B cell (primary cell): ENCODE measurements at regions not wholly inside any gene's neighbourhood (a gene's known extent, or its start where the extent isn't known, plus 50 kb on each side); places are given as distances from the start of the nearest gene placed in this dataset.

Experiments
- ATAC-seq: fragments of 200-7000 bp; cut with Tn5 transposase; one replicate; pipeline ENCODE4 v1.10.0; 2021; ENCODE audit warnings: low read depth, mild to moderate bottlenecking, moderate number of reproducible peaks, moderate library complexity
- CTCF ChIA-PET: fragments of 350-600 bp; sonication (Branson Sonifier 250); formaldehyde crosslinking; loops from one replicate; lab custom pipeline; 2021; ENCODE audit warnings: antibody characterized with exemption, inconsistent platforms; lab: Charles Lee
- POLR2A ChIA-PET: fragments of 350-600 bp; sonication (Branson Sonifier 250); formaldehyde crosslinking; loops from one replicate; lab custom pipeline; 2021; ENCODE audit warnings: antibody characterized with exemption; lab: Charles Lee
- DNase-seq: peaks from one replicate; pipeline ENCODE4 v3.0.0; 2013
- H2AFZ ChIP-seq: 2 replicates; pipeline ENCODE4 v1.6.1; 2012; ENCODE audit warnings: mild to moderate bottlenecking, low read depth, low read length; ENCODE audit not compliant: insufficient read depth, poor library complexity, severe bottlenecking
- H3K27ac ChIP-seq, 2 donors: 1 replicate in 1 of 2; 2 replicates in 1 of 2; pipeline ENCODE4 v1.5.1; 2012 to 2013; ENCODE audit warnings: low read length in 2 of 2, mild to moderate bottlenecking in 2 of 2, moderate library complexity in 1 of 2
- H3K27me3 ChIP-seq, 4 experiments: fragments of 200-600 bp in 1 of 4; sonication (generic) in 1 of 4; replicated peaks in 1 of 4; 1 replicate in 2 of 4; 2 replicates in 2 of 4; pipeline versions ENCODE4 v1.6.1 to v1.7.0; 2013 to 2016; ENCODE audit warnings: low read length in 3 of 4, mild to moderate bottlenecking in 2 of 4, mixed read lengths in 1 of 4, moderate library complexity in 1 of 4; ENCODE audit not compliant: insufficient read depth in 4 of 4, control insufficient read depth in 3 of 4; ENCODE audit errors: control extremely low read depth in 1 of 4
- H3K36me3 ChIP-seq, 2 experiments: replicated peaks in 1 of 2; 1 replicate in 1 of 2; 2 replicates in 1 of 2; pipeline versions ENCODE4 v1.6.1 to v1.7.1; 2013; ENCODE audit warnings: low read length in 1 of 2; ENCODE audit not compliant: insufficient read depth in 2 of 2, control insufficient read depth in 1 of 2; ENCODE audit errors: control extremely low read depth in 1 of 2, extremely low read depth in 1 of 2
- H3K4me1 ChIP-seq, 2 donors: fragments of 200-600 bp in 1 of 2; sonication (generic) in 1 of 2; 1 replicate in 1 of 2; 2 replicates in 1 of 2; pipeline versions ENCODE4 v1.5.1 to v1.6.1; 2013 to 2017; ENCODE audit warnings: low read length in 2 of 2; ENCODE audit not compliant: control insufficient read depth in 2 of 2, insufficient read depth in 2 of 2
- H3K4me2 ChIP-seq: replicated peaks from 2 replicates; pipeline ENCODE3; 2012; ENCODE audit warnings: mild to moderate bottlenecking, low read depth, low read length; ENCODE audit not compliant: poor library complexity, severe bottlenecking
- H3K4me3 ChIP-seq, 5 experiments: fragments of 200-600 bp in 1 of 5; sonication (generic) in 1 of 5; 1 replicate in 3 of 5; 2 replicates in 2 of 5; pipeline versions ENCODE4 v1.5.1 to v1.7.0; 2011 to 2016; ENCODE audit warnings: low read length in 4 of 5, mild to moderate bottlenecking in 4 of 5, low read depth in 2 of 5, control low read depth in 1 of 5, moderate library complexity in 1 of 5; ENCODE audit not compliant: insufficient read depth in 1 of 5; ENCODE audit errors: control extremely low read depth in 1 of 5, extremely low read depth in 1 of 5
- H3K79me2 ChIP-seq: fragments of 200-600 bp; sonication (generic); one replicate; pipeline ENCODE4 v1.6.0; 2016; ENCODE audit warnings: low read length; ENCODE audit not compliant: control insufficient read depth, insufficient read depth
- H3K9ac ChIP-seq: fragments of 200-600 bp; sonication (generic); 2 replicates; pipeline ENCODE4 v1.6.1; 2017; ENCODE audit warnings: mild to moderate bottlenecking, low read length, moderate library complexity
- H3K9me3 ChIP-seq, 3 donors: one replicate each; pipeline versions ENCODE4 v1.6.1 to v1.7.1; 2013; ENCODE audit warnings: low read length in 2 of 3; ENCODE audit not compliant: control insufficient read depth in 2 of 3, insufficient read depth in 1 of 3; ENCODE audit errors: control extremely low read depth in 1 of 3
- H4K20me1 ChIP-seq: 2 replicates; pipeline ENCODE4 v1.6.0; 2012; ENCODE audit warnings: mild to moderate bottlenecking, low read length; ENCODE audit not compliant: insufficient read depth, control insufficient read depth, poor library complexity, severe bottlenecking
- H3K27ac Mint-ChIP-seq: one replicate; pipeline ENCODE4 v1.8.0; 2021; ENCODE audit warnings: mixed read lengths
- H3K27me3 Mint-ChIP-seq: one replicate; pipeline ENCODE4 v1.8.0; 2021; ENCODE audit warnings: mixed read lengths
- H3K4me1 Mint-ChIP-seq: one replicate; pipeline ENCODE4 v1.8.0; 2021; ENCODE audit warnings: mixed read lengths
- H3K4me3 Mint-ChIP-seq: one replicate; pipeline ENCODE4 v1.8.0; 2021; ENCODE audit warnings: mixed read lengths
- H3K9me3 Mint-ChIP-seq: one replicate; pipeline ENCODE4 v1.8.0; 2022; ENCODE audit warnings: mixed read lengths; ENCODE audit not compliant: insufficient read depth
- EZH2 ChIP-seq: IDR thresholded peaks from 2 replicates; pipeline ENCODE4 v1.6.1; 2012; ENCODE audit warnings: borderline replicate concordance, low read depth, mild to moderate bottlenecking, moderate library complexity, low read length; ENCODE audit not compliant: insufficient read depth, poor library complexity, severe bottlenecking
- WGBS: methylation state at CpG from one replicate; pipeline ENCODE4 v1.1.5; 2013; ENCODE audit warnings: missing lambda C conversion rate; ENCODE audit not compliant: insufficient coverage; 5-methylcytosine and 5-hydroxymethylcytosine counted together
- intact Hi-C: fragments of 100-400 bp; cut with micrococcal nuclease; formaldehyde crosslinking; loops from one replicate; pipeline ENCODE4 v1.10.0; 2022
- TF ChIP-seq, protein P1 (sequence below): fragments of 200-600 bp; IDR thresholded peaks from one replicate; pipeline ENCODE4 v1.8.0; 2022; ENCODE audit warnings: antibody characterized with exemption, mild to moderate bottlenecking

DNA sequence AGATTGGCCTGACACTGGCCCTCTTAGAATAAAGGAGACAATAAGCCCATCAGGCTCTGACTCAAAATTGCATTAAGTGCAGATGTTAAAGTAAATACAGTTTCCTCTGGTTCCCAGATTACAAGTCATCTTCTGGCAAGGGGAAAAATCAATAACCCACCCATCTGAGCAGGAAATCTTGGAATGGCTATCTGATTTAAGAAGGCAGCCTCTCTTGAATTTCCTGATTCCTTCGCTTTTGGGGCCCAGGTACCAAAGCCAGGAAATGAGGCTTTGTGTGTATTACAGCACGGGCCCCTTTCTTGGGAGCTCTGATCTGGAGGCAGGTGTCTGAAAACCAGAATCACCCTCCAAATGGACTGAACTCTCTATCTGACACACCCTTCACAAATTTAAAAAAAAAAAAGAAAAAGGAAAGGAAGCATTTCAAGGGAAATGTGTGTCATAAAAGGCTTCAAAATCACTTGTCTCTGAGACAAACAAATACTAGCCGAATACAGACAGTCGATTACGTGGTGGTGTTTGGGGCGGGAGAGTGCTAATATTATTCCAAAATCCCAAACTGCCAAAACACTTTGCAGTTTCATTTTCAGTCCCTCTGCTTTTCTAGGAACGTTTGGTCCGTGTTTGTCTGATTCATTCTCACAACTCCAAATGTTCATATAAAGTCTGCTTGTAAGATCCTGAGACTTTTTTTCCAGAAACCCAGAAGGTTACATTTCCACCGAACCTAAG lies 240.9 kb upstream of the CAMK1G start:
- H2AFZ ChIP-seq, result no peak overlapping the region
- no peak overlapping the region for H3K9ac ChIP-seq
- no peak overlapping the region for H3K27ac Mint-ChIP-seq
- intact Hi-C loops, result no loop called here
- H3K4me1 Mint-ChIP-seq, result no peaks in the 10 kb centered on the region
- H3K27me3 ChIP-seq, result peaks cover 0 to 3% (median 0%) of the 10 kb centered on the region in 4 experiments
- no peak overlapping the region for H3K4me3 ChIP-seq
- H3K27ac ChIP-seq, result no peak overlapping the region
- no peak for DNase-seq
- ChIA-PET CTCF (no interaction called here), POLR2A (no interaction called here)
- TF ChIP-seq EZH2, result no peak
- TF ChIP-seq, protein P1, sequence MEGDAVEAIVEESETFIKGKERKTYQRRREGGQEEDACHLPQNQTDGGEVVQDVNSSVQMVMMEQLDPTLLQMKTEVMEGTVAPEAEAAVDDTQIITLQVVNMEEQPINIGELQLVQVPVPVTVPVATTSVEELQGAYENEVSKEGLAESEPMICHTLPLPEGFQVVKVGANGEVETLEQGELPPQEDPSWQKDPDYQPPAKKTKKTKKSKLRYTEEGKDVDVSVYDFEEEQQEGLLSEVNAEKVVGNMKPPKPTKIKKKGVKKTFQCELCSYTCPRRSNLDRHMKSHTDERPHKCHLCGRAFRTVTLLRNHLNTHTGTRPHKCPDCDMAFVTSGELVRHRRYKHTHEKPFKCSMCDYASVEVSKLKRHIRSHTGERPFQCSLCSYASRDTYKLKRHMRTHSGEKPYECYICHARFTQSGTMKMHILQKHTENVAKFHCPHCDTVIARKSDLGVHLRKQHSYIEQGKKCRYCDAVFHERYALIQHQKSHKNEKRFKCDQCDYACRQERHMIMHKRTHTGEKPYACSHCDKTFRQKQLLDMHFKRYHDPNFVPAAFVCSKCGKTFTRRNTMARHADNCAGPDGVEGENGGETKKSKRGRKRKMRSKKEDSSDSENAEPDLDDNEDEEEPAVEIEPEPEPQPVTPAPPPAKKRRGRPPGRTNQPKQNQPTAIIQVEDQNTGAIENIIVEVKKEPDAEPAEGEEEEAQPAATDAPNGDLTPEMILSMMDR, result no peak
- H3K36me3 ChIP-seq, result no peaks in the 10 kb centered on the region
- no peaks in the 10 kb centered on the region for H3K79me2 ChIP-seq
- H3K4me2 ChIP-seq, result no peak overlapping the region
- WGBS, result 91% methylated on average over 4 of the region's 9 CpGs
- peaks cover 13% of the 10 kb centered on the region for H3K27me3 Mint-ChIP-seq
- no peak for ATAC-seq
- H3K4me3 Mint-ChIP-seq, result no peak overlapping the region
- no peaks in the 10 kb centered on the region for H3K9me3 Mint-ChIP-seq
- no peaks in the 10 kb centered on the region for H3K9me3 ChIP-seq
- no peaks in the 10 kb centered on the region for H3K4me1 ChIP-seq
- no peaks in the 10 kb centered on the region for H4K20me1 ChIP-seq

DNA sequence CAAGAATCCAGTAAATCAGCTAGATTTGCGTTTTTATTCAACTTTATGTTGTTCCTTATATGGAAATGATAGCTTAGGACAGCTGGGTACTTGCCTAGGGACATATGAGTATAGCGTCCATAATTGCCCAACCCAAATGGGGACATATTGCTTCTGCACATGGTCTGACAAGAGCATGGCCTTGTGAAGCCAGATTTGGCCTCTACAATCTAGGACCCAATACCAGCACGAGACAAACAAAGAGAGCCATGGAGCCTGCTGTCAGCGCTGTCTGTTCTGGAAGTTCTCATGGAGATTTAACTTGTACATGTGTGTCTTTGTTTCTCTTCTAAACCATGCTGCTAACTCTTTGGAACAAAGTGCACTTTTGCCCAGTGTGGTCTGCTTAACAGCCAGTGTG lies 240.0 kb upstream of the CAMK1G start:
- H3K9me3 Mint-ChIP-seq, result no peaks in the 10 kb centered on the region
- peaks cover 14% of the 10 kb centered on the region for H3K27me3 Mint-ChIP-seq
- ATAC-seq (no peak), DNase-seq (no peak)
- WGBS, result 100% methylated on average over 3 of the region's 4 CpGs
- no peak overlapping the region for H3K4me3 Mint-ChIP-seq
- Histone ChIP-seq H3K27me3 (peaks cover 0 to 3% (median 0%) of the 10 kb centered on the region in 4 experiments), H4K20me1 (no peaks in the 10 kb centered on the region), H3K79me2 (no peaks in the 10 kb centered on the region), H3K4me3 (no peak overlapping the region), H2AFZ (no peak overlapping the region), H3K9me3 (no peaks in the 10 kb centered on the region), H3K9ac (no peak overlapping the region), H3K4me2 (no peak overlapping the region), H3K4me1 (no peaks in the 10 kb centered on the region), H3K36me3 (no peaks in the 10 kb centered on the region), H3K27ac (no peak overlapping the region)
- TF ChIP-seq, protein P1, result no peak
- TF ChIP-seq EZH2, result no peak
- ChIA-PET CTCF (no interaction called here), POLR2A (no interaction called here)
- intact Hi-C loops, result no loop called here
- no peak overlapping the region for H3K27ac Mint-ChIP-seq
- H3K4me1 Mint-ChIP-seq, result no peaks in the 10 kb centered on the region
